ENCODE measurements at regions not wholly inside any gene's neighbourhood (a gene's known extent, or its start where the extent isn't known, plus 50 kb on each side); places are given as distances from the start of the nearest gene placed in this dataset.

DNA sequence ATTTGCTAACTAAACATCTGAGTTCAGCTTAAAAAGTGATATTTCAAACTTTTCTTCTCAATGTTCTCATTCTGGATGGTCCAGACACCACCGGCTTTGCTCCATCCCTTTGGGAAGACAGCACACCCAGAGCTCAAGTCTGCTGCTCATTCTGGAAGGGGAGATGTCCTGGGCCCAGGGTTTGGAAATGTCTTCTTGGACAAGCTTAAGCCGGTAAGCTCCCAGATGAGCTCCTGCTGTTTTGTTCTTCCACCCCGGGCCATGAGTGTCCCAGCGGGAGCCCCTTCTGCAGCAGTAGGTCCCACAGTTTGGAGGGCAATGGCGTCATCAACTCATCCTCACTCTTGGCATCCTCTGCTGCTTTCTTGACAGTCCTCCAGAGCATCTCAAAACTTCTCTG, 105.2 kb downstream of the TMEM100 start:
- no peak for TF ChIP-seq ZNF274 (IDR thresholded peaks at IDR 0.05; ENCODE audit: low read depth, low read length)
- no peak overlapping the region for H3K4me3 ChIP-seq (ENCODE audit: low read length)

GRCh38 chr17:55614061-55614460, 102.8 kb upstream of the SMIM36 start:
- TF ChIP-seq ZNF274 (IDR thresholded peaks at IDR 0.05; ENCODE audit: low read depth, low read length) = no peak
- no peak overlapping the region for H3K4me3 ChIP-seq (ENCODE audit: low read length)

- no peak overlapping the region for H3K4me3 ChIP-seq (ENCODE audit: low read length)
- no peak for TF ChIP-seq ZNF274 (IDR thresholded peaks at IDR 0.05; ENCODE audit: low read depth, low read length)
Measured at GRCh38 chr17:55612691-55613141, 101.5 kb upstream of the SMIM36 start.

GRCh38 chr17:55607731-55608341, 96.6 kb upstream of the SMIM36 start:
- H3K4me3 ChIP-seq (ENCODE audit: low read length) = no peak overlapping the region
- TF ChIP-seq ZNF274 (IDR thresholded peaks at IDR 0.05; ENCODE audit: low read depth, low read length) = no peak

GRCh38 chr17:55606488-55606815, 95.2 kb upstream of the SMIM36 start:
- H3K4me3 ChIP-seq (ENCODE audit: low read length) = no peak overlapping the region
- TF ChIP-seq ZNF274 (IDR thresholded peaks at IDR 0.05; ENCODE audit: low read depth, low read length) = no peak

- H3K4me3 ChIP-seq (ENCODE audit: low read length) = no peak overlapping the region
- TF ChIP-seq ZNF274 (IDR thresholded peaks at IDR 0.05; ENCODE audit: low read depth, low read length) = no peak
Measured at GRCh38 chr17:55605705-55606487, 94.6 kb upstream of the SMIM36 start.

- no peak overlapping the region for H3K4me3 ChIP-seq (ENCODE audit: low read length)
- TF ChIP-seq ZNF274 (IDR thresholded peaks at IDR 0.05; ENCODE audit: low read depth, low read length) = no peak
Measured at GRCh38 chr17:55601874-55602364, 90.7 kb upstream of the SMIM36 start.

GRCh38 chr17:55598495-55598894, 87.2 kb upstream of the SMIM36 start:
- TF ChIP-seq ZNF274 (IDR thresholded peaks at IDR 0.05; ENCODE audit: low read depth, low read length) = no peak
- no peak overlapping the region for H3K4me3 ChIP-seq (ENCODE audit: low read length)

GRCh38 chr17:55588446-55589242, 77.4 kb upstream of the SMIM36 start:
- no peak overlapping the region for H3K4me3 ChIP-seq (ENCODE audit: low read length)
- TF ChIP-seq ZNF274 (IDR thresholded peaks at IDR 0.05; ENCODE audit: low read depth, low read length) = no peak

- no peak overlapping the region for H3K4me3 ChIP-seq (ENCODE audit: low read length)
- no peak for TF ChIP-seq ZNF274 (IDR thresholded peaks at IDR 0.05; ENCODE audit: low read depth, low read length)
Measured at GRCh38 chr17:55587608-55588139, 76.4 kb upstream of the SMIM36 start.

DNA sequence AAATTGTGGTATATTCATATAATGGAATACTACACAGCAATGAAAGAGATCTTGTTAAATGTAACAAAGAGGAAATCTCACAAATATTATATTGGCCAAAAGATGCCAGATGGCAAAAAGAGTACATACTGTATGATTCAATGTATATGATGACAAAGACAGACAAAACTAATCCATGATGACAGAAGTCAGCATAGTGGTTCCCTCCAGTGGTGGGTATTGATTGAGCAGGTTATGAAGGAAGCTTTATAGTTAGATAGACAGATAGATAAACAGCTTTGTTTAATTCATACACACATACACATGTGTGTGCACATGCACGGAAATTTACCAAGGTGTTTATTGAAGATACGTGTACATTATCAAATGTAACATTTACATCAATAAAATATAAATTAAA, 74.4 kb upstream of the SMIM36 start:
- no peak for TF ChIP-seq ZNF274 (IDR thresholded peaks at IDR 0.05; ENCODE audit: low read depth, low read length)

DNA sequence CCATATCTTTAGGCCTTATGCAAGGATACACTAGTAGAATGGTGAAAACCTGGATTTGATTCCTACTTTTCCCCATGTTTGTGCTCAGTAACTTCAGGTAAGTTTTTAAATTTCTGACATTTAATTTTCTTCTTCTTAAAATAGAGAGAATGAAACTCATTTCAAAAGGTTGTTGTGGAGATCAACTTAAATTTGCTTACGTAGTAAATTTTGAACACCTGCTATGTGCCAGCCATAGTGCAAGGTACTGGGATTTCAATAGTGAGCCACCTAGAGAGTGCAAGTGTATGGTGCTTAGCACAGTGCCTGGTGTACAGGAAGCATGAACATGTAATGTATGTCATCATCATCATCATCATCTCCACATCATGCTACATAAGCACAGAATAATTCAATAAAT, 73.6 kb upstream of the SMIM36 start:
- H3K4me3 ChIP-seq (ENCODE audit: low read length) = no peak overlapping the region
- no peak for TF ChIP-seq ZNF274 (IDR thresholded peaks at IDR 0.05; ENCODE audit: low read depth, low read length)

More for the DNA sequence above, 74.4 kb upstream of the SMIM36 start:
- H3K4me3 ChIP-seq (ENCODE audit: low read length) = no peak overlapping the region

DNA sequence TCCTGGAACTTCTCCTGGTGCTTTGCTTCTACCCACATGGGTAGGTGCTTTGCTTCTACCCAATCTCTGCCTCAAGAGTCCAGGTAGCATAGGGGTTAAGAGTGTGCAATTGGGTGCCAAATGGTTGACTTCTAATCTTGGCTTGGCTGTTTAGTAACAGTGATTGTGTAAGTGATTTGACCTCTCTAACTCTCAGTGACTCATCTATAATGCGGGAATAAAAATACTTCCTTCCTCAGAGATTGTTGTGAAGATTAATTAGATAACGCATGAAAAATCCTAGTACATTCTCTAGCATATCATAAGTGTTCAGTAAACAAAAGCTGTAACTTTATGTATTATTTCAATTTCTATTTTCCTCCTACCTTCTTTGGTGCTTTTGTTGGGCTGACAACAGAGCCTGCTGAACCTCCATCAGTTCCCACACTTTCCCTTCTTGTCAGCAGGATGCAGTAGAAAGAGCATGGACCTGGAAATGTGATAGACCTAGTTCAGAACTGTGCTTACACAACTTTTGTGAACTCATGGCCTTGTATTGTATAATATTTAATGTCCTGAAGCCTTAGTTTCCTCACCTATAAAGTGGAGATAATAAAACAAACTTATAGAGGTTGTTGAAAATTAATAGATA, 72.9 kb upstream of the SMIM36 start:
- TF ChIP-seq ZNF274 (IDR thresholded peaks at IDR 0.05; ENCODE audit: low read depth, low read length) = no peak
- no peak overlapping the region for H3K4me3 ChIP-seq (ENCODE audit: low read length)

DNA sequence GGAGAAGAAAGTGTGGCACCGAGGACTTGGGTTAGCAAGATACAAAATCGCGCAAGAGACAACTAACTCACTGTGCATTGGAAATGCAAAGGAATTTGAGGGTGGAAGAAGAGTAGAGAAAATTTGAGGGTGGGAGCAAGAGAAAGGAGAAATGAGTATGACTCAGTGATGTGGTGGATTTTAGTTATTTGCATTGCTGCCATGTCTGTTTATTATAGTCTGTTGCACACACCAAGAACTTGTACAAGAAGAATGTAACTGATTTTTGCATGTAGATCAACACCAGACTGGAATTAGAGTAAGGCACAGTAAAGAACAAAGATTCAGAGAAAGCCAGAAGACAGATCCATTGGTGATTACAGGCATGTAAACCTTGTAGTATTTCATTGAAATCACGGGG, 71.6 kb upstream of the SMIM36 start:
- H3K4me3 ChIP-seq (ENCODE audit: low read length) = no peak overlapping the region
- TF ChIP-seq ZNF274 (IDR thresholded peaks at IDR 0.05; ENCODE audit: low read depth, low read length) = no peak
